Fibroblast of pulmonary artery (primary cell): ENCODE measurements at regions not wholly inside any gene's neighbourhood (a gene's known extent, or its start where the extent isn't known, plus 50 kb on each side); places are given as distances from the start of the nearest gene placed in this dataset.
"Not testable (repeated sequence)": the region's sequence is repeated elsewhere in the genome, so short reads cannot be mapped to it uniquely, and the experiment has no call there.

Experiments
- DNase-seq: peaks from one replicate; pipeline ENCODE4 v3.0.0-alpha.2; 2010; ENCODE audit warnings: low read depth
- H3K4me3 ChIP-seq: replicated peaks from 2 replicates; pipeline ENCODE4 v1.5.1; 2011; ENCODE audit warnings: low read depth, mild to moderate bottlenecking, control low read depth, low read length, moderate library complexity
- TF ChIP-seq, protein P1 (sequence below): IDR thresholded peaks from 2 replicates; pipeline ENCODE4 v1.5.1; 2011; ENCODE audit warnings: mild to moderate bottlenecking, control low read depth, low read length, inconsistent platforms; ENCODE audit errors: missing control alignments

DNA sequence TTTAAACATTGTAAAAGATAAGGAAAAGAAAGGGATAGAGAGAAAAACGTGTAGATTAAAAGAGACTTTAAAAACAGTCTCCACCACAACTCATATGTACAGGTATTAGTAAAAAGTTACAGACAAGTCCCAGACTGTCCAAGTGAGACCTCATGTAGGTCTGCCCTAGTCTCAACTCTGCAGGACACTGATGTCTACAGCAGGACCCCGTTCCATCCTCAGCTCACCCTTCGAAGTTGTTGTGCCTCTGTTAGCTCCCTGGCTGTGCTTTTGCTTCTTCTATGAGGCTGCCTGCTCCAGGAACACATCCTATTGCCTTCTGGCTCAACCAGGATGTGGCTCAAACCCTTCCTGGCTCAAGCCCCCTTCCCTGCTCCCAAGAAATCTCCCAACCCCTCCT is 72.9 kb upstream of the FBXO28 start:
- no peak for DNase-seq
- H3K4me3 ChIP-seq = no peak overlapping the region

DNA sequence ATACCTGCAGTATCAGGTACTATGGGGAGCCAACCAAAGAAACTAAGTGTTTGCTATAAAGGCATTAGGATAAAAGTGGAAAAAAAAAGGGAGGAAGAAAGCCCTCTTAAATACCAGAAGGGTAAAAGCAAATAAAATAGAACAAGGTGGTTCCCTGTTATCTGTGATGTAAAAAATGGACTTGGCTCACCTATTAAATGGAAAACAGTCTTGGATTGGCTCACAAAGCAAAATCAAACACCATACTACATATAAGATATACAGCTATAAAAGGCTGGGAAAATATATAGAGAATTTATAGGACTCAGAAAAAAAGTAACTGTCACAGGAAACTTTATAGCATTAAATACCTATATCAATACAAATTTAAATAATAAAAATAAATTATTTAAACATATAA is 73.5 kb upstream of the FBXO28 start:
- DNase-seq = not testable (repeated sequence)

More for the DNA sequence above, 72.9 kb upstream of the FBXO28 start:
- TF ChIP-seq, protein P1, sequence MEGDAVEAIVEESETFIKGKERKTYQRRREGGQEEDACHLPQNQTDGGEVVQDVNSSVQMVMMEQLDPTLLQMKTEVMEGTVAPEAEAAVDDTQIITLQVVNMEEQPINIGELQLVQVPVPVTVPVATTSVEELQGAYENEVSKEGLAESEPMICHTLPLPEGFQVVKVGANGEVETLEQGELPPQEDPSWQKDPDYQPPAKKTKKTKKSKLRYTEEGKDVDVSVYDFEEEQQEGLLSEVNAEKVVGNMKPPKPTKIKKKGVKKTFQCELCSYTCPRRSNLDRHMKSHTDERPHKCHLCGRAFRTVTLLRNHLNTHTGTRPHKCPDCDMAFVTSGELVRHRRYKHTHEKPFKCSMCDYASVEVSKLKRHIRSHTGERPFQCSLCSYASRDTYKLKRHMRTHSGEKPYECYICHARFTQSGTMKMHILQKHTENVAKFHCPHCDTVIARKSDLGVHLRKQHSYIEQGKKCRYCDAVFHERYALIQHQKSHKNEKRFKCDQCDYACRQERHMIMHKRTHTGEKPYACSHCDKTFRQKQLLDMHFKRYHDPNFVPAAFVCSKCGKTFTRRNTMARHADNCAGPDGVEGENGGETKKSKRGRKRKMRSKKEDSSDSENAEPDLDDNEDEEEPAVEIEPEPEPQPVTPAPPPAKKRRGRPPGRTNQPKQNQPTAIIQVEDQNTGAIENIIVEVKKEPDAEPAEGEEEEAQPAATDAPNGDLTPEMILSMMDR = no peak

GRCh38 chr1:224040006-224040405 is 73.9 kb upstream of the FBXO28 start:
- H3K4me3 ChIP-seq, DNase-seq: not testable (repeated sequence)

More for the DNA sequence above, 73.5 kb upstream of the FBXO28 start:
- not testable (repeated sequence) for H3K4me3 ChIP-seq

GRCh38 chr1:224038832-224039231 is 75.1 kb upstream of the FBXO28 start:
- DNase-seq, H3K4me3 ChIP-seq: not testable (repeated sequence)

GRCh38 chr1:224037362-224037761 is 76.5 kb upstream of the FBXO28 start:
- not testable (repeated sequence) for DNase-seq

GRCh38 chr1:224032608-224033276 is 81.2 kb upstream of the FBXO28 start:
- H3K4me3 ChIP-seq, DNase-seq: not testable (repeated sequence)

More at GRCh38 chr1:224037362-224037761, 76.5 kb upstream of the FBXO28 start:
- H3K4me3 ChIP-seq = not testable (repeated sequence)

- DNase-seq, H3K4me3 ChIP-seq: not testable (repeated sequence)
Measured at GRCh38 chr1:224031986-224032385, 81.9 kb upstream of the FBXO28 start.

DNA sequence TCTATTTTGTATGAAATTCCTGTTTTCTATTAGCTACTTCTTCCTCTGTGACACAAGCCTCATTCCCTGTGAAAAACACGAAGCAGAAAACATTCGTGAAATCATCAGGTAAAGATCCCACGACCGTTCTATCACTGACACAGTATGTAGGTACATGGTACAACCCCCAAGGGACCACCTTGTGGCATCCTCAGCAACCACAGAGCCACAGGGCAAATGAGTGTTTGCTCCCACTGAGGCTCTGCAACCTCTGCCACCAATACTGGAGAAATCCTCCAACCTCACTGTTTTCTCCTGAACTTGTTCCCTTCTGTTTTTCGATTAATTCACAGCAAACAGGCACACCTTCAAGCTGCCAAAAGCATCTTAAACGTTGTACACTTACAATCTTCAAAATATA is 83.7 kb upstream of the FBXO28 start:
- DNase-seq, H3K4me3 ChIP-seq: not testable (repeated sequence)

DNA sequence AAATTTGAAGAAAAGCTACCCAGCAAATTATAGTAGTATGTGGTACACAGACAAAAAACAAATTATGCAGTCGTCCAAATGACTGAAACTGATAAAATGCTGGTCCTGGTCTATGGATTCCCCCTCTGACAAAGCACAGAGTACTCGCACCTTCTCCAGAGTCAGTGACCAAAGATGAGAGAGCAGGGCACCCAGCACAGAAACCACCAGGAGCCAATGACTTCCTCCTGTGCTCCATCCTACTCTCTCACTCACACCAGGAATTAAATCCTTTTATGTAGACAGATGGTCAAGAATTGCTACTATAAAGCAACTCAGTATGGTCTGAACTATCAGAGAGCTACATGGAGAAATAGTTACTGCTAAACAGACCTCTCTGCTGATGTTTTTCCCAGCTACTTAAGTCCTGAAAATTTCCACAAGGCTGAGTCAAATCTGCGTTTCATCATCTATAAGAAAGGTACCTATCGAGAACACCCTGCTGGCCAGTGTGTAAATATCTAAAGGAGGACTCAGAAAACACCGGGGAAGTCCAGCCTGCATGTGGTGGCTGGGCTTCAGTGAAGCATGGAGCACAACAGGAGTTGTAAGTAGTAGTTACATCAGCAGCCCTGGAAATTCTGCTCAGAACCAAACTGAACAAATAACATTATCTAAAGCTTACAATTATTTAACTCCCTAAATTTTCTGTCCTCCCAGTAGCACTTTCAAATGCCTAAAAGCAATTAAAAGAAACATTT is 84.5 kb upstream of the FBXO28 start:
- H3K4me3 ChIP-seq, DNase-seq: not testable (repeated sequence)

DNA sequence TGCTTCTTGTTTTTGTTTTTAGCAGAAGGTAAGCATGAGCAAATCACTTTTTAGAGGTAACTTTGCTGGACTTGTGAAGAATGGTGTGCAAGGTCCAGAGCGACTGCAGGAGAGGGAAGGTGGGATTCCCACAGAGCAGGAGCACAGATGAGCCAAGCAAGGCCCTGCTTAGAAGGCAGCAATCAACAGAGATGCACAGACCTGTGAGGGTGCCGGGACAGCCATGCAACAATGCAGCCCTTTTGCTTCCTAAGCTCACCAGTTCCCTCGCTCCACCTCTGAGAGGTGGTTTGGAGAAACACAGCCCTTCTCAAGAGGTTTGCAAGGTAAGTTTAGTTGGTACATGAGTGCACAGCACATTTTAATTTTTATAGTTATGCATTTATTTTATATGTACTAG is 85.1 kb upstream of the FBXO28 start:
- H3K4me3 ChIP-seq, DNase-seq: not testable (repeated sequence)

GRCh38 chr1:224023122-224023521 is 90.8 kb upstream of the FBXO28 start:
- not testable (repeated sequence) for DNase-seq, H3K4me3 ChIP-seq

DNA sequence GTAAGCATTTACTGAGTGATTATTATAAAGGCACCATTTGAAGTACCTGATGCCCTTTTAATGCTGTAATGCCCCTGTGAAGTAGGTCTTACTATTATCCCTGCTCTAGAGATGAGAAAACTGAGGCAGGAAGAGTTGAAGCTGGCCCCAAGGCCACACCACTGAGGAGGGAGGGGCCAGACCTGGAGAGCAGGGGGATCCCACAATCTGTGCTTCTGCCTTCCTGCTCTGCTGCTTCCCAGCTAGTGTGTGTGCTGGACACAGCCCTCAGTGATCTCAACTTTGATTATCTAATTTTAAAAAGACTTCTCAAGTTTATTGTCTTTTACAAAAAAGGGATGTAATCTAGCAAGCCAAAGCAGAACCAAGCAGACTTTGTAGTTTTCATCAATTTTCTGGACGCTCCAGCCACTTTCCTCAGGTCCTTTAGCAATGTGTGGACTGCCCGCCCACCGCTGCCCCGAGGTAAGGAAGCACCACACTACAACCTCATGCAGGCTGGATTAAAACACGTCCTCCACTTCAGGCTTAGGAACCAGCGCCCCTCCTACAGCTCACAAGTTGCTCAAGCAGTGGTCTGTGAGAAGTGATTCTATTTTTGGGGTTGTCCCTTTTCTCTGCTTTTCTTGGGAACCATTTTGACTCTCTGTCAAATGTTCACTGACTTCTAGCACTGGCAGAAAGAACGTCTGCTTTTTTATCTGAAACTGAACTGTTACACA is 91.5 kb upstream of the FBXO28 start:
- not testable (repeated sequence) for DNase-seq, H3K4me3 ChIP-seq

- not testable (repeated sequence) for H3K4me3 ChIP-seq, DNase-seq
Measured at GRCh38 chr1:224019866-224020265, 94.0 kb upstream of the FBXO28 start.

DNA sequence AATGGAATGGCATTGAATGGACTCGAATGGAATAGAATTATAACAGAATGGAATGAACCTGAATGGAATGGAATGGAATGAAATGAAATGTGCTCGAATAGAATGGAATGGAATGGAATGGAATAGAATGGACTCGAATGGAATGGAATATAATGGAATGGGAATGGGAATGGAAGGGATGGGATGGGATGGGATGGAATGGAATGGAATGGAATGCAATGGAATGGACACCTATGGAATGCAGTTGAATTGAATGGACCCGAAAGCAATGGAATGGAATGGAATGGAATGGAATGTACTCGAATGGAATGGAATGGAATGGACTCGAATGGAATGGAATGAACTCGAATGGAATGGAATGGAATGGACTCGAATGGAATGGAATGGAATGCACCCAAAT is 98.1 kb upstream of the FBXO28 start:
- H3K4me3 ChIP-seq, DNase-seq: not testable (repeated sequence)
